Activated naive CD8-positive, alpha-beta T cell treated with anti-CD3 and anti-CD28 coated beads for 36 hours (primary cell): ENCODE measurements at regions not wholly inside any gene's neighbourhood (a gene's known extent, or its start where the extent isn't known, plus 50 kb on each side); places are given as distances from the start of the nearest gene placed in this dataset.

Source experiments
- DNase-seq: peaks from one replicate; pipeline ENCODE4 v3.0.0; 2021
- H3K27ac Mint-ChIP-seq: one replicate; pipeline ENCODE4 v1.8.0; 2022; ENCODE audit warnings: mild to moderate bottlenecking, moderate library complexity, mixed read lengths
- H3K27me3 Mint-ChIP-seq: one replicate; pipeline ENCODE4 v1.8.0; 2022; ENCODE audit warnings: mild to moderate bottlenecking, mixed read lengths
- H3K36me3 Mint-ChIP-seq: one replicate; pipeline ENCODE4 v1.8.0; 2021; ENCODE audit warnings: mild to moderate bottlenecking, mixed read lengths
- H3K4me1 Mint-ChIP-seq: one replicate; pipeline ENCODE4 v1.8.0; 2021; ENCODE audit warnings: mixed read lengths
- H3K4me3 Mint-ChIP-seq: one replicate; pipeline ENCODE4 v1.8.0; 2022; ENCODE audit warnings: mild to moderate bottlenecking, moderate library complexity, mixed read lengths
- H3K9me3 Mint-ChIP-seq: one replicate; pipeline ENCODE4 v1.8.0; 2022; ENCODE audit warnings: mixed read lengths

DNA sequence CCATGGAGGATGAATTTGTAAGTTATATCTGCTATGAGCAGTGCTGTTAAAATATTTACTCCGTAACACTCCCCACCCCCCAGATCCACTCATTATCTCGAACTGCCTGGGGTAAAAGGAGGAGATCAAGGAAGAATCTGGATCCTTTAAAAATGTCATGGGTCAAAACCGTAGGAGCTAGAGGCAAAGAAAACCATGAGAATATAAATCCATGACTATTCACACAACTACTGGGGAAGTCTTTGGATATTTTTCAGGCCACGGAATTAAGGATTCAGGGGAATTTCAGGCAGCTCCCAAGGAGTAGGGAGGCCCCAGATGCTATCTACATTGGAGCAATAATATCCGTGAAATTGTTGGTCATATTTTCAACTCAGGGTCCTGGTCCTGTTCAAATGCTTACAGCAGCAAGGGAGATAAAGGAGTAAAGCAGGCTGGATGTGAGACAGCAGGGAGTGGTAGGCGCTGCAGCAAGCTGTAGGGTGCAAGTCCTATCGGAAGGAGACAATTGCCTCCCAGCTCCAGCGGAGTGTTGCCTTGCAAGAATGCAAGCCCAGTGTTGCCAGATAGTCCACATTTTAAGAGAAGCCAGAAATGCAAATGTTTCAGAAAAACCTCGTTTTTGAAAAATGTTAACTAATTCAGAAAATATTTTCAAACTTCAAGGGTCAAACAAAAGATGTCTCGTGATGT lies 116.2 kb upstream of the KIT start:
- Mint-ChIP-seq H3K27ac (no peak overlapping the region), H3K4me1 (no peaks in the 10 kb centered on the region), H3K27me3 (peaks cover 9% of the 10 kb centered on the region), H3K9me3 (no peaks in the 10 kb centered on the region), H3K36me3 (no peaks in the 10 kb centered on the region), H3K4me3 (no peak overlapping the region)
- DNase-seq = no peak

DNA sequence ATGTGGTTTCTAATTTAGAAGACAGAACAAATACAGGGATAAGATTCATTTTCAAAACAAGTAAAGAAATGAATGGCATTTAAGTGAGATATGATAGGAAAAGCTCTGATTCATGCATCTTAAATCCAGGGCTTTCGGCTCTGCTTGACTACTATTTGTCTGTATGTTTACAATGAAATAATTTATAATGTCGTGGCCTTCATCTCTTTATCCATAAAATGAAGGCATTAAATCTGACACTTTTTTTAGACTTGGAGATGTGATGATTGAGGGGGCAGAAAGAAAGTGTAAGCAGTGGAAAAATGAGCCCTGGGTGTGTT lies 115.7 kb upstream of the KIT start:
- H3K36me3 Mint-ChIP-seq = no peaks in the 10 kb centered on the region
- no peak overlapping the region for H3K27ac Mint-ChIP-seq
- DNase-seq = no peak
- H3K27me3 Mint-ChIP-seq = peaks cover 9% of the 10 kb centered on the region
- H3K4me3 Mint-ChIP-seq = no peak overlapping the region
- H3K9me3 Mint-ChIP-seq = no peaks in the 10 kb centered on the region
- H3K4me1 Mint-ChIP-seq = no peaks in the 10 kb centered on the region

DNA sequence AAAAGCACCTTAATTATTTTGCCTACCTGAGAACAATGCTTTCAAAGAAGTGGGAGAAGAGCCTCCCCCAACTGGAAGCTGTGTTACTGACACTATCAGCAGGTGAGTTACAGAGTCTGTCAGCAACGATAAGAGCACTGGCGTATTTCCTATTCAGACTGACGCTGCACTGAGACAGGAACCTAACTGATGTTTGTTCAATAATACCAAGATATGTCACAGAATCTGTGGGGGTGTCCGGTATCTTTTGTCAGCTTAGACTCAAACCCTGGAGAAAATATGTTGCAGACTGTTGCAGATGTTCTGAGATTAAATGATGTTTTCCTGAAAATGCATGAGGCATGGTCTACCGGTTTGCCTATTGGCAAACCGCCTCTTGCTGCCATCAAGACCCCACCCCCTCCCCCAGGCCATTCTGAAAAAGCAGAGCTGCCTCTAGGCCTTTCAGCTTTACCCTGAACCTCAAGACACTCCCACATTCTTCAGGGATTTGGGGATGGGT lies 115.2 kb upstream of the KIT start:
- no peak for DNase-seq
- H3K36me3 Mint-ChIP-seq = no peaks in the 10 kb centered on the region
- peaks cover 9% of the 10 kb centered on the region for H3K27me3 Mint-ChIP-seq
- no peak overlapping the region for H3K27ac Mint-ChIP-seq
- no peaks in the 10 kb centered on the region for H3K9me3 Mint-ChIP-seq
- no peaks in the 10 kb centered on the region for H3K4me1 Mint-ChIP-seq
- H3K4me3 Mint-ChIP-seq = no peak overlapping the region

DNA sequence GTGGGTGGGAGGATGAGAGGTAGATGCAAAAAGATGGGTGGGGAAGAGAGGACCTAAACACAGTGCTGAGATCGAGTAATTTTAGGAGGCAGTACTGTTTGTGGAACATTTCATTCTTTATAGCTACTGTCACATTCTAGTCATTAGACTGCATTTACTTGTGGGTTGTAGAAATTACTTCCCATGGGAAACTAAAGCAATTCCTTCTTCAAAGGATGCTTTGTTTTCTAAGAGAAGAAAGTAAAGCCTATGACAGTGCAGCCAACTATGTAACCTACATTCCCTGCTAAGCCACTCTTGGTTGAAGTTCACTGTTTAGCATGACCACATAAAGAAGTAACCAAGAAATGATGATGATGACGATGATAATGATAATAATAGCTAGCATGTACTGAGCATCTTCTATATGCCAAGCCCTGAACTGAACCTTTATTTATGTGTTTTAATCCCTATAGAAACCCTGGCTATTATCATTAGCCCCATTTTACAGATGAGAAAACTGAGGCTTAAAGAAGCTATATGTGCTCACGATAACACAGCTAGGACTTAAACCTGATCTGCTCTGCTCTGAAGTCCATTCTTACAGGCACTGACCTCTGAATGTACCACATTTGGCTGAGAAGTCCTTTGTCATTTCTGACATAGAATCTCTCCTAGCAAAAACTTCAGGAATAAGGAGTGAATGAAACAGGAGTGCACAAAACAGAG lies 114.5 kb upstream of the KIT start:
- Mint-ChIP-seq H3K27ac (no peak overlapping the region), H3K4me1 (no peaks in the 10 kb centered on the region), H3K9me3 (no peaks in the 10 kb centered on the region), H3K36me3 (no peaks in the 10 kb centered on the region), H3K27me3 (peaks cover 9% of the 10 kb centered on the region), H3K4me3 (no peak overlapping the region)
- no peak for DNase-seq

DNA sequence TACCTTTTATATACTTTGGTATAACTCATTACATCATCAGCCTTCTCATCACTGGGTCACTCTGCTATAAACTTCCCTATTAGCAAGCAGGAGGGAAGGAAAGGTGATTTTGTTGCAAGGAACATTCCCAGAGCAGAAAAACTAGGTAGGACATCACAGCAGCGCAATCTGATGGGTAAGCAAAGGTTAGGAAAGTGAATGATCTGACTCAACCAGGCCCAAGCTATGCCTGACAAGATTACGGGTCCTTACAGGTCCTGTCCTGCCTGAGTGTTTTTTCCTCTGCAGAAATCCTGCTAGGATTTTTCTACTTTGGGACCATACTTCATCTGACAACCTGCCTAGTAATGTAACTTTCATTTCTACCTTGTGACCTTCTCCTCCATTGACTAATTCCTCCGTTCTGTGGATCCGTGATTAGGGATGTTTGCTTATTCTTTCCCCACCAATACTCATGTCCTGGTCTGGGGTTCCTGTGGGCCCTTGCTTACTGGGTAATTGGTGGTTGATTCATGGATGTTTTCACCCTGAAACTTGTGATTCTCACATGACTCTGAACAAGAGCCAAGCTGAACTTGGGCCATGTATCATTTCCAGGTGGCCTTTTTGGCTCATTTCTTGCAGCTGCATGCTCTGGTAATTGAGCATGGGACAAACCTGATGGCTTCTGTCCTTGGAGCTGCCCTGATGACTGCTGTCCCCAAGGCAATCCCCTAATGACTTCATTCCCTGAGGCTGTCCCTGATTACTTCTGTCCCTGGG lies 111.9 kb upstream of the KIT start:
- Mint-ChIP-seq H3K27ac (no peak overlapping the region), H3K27me3 (peaks cover 4% of the 10 kb centered on the region), H3K4me1 (no peaks in the 10 kb centered on the region), H3K36me3 (no peaks in the 10 kb centered on the region), H3K4me3 (no peak overlapping the region), H3K9me3 (no peaks in the 10 kb centered on the region)
- no peak for DNase-seq

DNA sequence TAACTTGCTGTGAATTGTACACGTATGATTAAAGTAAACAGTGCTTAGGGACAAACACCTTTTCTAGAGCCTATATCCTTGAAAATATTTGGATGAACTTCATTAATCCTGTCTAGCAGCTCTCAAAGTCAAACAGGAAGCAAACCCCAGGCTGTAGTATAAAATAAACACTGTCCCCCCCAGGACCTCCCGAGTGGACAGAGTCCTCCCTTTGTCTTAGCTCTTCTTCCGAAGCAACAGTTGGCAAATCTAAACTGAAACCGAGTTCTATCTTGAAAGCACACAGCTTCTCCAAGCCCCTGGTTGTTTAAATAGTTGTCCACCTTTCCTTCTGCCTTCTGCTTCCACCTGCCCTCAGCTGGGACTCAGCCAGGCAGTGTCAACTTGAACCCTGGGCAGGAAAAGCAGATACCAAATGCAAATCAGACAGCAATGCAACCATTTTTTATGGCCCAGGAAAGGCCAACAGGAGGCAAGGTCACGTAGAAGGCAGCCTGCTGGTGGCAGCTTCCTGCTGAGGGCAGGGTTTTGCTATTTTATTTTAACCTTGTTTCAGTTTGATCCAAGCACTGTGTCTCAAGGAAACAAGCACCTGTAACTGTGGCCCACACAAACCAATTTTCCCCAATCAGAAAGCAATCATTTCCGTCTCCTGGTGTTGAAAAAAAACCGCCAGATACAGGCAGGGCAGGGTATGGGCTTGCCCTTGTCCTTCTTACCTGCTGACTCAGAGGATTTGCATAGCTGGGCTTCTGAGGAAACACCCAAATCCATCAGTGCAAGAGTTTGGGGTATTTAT lies 110.3 kb upstream of the KIT start:
- H3K4me3 Mint-ChIP-seq = no peak overlapping the region
- H3K9me3 Mint-ChIP-seq = no peaks in the 10 kb centered on the region
- peaks cover 3% of the 10 kb centered on the region for H3K27me3 Mint-ChIP-seq
- DNase-seq = no peak
- no peaks in the 10 kb centered on the region for H3K36me3 Mint-ChIP-seq
- peak overlapping the region; percentile 44 for H3K27ac Mint-ChIP-seq
- no peaks in the 10 kb centered on the region for H3K4me1 Mint-ChIP-seq

DNA sequence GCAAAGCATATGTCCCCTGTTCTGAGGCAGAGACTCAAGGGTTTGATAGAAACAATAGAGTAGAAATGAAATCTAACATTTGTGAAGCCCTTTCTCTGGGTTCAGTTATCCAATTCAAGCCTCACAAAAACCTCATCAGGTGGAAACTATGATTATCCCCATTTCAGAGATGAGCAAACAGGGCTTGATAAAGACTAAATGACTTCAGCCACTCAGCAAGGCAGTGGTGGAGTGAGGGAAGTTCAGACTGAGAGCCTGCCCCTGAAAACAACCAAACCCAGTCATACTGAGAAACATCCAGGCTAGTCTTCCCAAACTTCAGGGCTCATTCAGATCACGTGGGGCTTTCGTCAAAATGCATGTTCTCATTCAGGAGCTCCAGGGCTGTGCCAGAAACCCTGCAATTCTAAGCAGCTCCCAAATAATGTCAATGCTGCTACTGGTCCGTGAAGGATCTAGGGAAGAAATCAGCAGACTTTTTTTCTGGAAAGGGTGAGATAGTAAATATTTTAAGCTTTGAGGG lies 109.6 kb upstream of the KIT start:
- no peaks in the 10 kb centered on the region for H3K4me1 Mint-ChIP-seq
- H3K27me3 Mint-ChIP-seq = peaks cover 3% of the 10 kb centered on the region
- H3K9me3 Mint-ChIP-seq = no peaks in the 10 kb centered on the region
- no peak overlapping the region for H3K27ac Mint-ChIP-seq
- no peaks in the 10 kb centered on the region for H3K36me3 Mint-ChIP-seq
- H3K4me3 Mint-ChIP-seq = no peak overlapping the region
- no peak for DNase-seq

DNA sequence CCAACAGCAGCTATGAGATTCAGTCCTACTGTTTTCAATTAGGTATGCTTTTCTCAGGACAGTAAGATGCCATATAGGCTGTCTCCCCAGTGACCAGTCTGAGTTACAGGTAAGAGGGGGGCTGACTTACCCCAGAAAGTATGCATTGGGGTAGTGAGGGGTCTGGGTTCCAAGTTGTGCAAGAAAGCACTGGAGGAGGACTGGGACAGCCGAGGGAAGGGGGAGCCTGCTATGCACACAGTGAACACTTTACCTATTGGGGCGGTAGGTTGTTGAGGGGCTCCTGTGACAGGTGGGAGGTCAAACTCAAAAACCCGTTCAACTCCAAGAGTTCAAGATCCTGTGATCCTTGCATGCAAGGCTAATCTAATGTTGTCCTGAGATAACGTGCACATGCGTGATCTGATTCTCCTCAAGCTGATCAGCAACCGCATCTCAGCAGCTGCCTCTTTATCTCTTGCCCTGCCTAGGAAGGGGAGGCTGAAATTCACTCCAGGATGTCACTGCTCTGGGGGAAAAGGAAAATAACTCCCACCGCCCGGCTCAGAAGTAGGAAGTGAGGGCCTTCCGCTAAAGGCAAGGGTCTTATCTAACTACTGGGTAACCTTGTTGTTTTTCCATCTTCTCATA lies 108.8 kb upstream of the KIT start:
- no peaks in the 10 kb centered on the region for H3K9me3 Mint-ChIP-seq
- DNase-seq = no peak
- peaks cover 3% of the 10 kb centered on the region for H3K27me3 Mint-ChIP-seq
- no peaks in the 10 kb centered on the region for H3K4me1 Mint-ChIP-seq
- no peak overlapping the region for H3K4me3 Mint-ChIP-seq
- no peak overlapping the region for H3K27ac Mint-ChIP-seq
- no peaks in the 10 kb centered on the region for H3K36me3 Mint-ChIP-seq

DNA sequence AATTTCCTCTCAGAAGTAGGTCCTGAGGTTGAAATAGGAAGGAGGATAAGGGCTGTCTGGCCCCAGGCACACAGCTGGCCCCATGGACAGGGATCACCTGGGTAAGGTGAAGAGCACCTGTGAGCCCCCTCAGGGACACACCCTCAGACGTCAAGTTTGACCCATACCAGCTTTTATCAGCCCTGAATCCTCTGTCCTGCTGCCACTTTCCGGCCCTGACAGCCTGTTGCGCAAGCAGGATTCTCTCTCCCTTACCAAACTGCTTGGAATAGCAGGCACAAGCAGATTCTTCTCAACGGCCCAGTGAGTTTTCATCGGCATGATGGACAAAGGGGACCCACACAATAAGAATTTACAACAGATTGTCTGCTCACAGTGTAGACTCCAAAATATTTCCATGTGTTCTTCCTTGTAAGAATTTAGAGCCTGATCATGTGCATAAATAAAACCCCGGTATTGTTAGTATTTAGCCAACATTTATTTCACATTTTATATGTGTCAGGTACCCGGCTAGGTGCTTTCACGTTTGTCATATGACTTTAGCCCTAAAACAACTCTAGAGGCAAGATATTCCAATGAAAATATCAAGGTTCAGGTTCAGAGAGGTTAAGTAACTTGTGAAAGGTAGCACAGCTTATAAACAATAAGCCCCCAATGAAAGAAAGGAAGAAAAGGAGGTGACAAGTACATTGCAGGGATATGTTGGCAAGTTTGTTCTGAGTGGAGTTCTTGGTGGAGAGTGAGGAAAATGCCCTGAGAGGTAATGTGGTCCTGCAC lies 107.2 kb upstream of the KIT start:
- Mint-ChIP-seq H3K27ac (no peak overlapping the region), H3K36me3 (no peaks in the 10 kb centered on the region), H3K27me3 (peaks cover 3% of the 10 kb centered on the region), H3K4me3 (no peak overlapping the region), H3K4me1 (no peaks in the 10 kb centered on the region), H3K9me3 (no peaks in the 10 kb centered on the region)
- no peak for DNase-seq

DNA sequence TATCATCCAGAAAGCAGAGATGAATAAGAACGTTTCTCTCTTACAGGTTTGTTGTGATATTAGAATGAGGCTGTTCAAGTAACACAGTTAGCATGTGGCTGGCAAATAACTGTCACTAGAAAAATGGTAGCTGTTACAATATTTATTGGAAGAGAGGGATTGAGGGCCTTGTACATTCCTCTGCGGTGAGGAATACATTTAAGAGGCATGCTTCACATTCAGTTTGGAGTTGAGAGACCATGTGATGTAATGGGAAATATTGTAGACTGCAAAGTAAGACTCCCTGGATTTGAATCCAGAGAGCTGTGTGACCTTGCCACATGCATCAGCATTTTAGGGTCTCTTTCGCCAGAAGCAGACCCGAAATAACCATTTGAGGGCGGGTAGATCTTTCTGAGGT lies 104.8 kb upstream of the KIT start:
- Mint-ChIP-seq H3K27ac (no peak overlapping the region), H3K4me3 (no peak overlapping the region), H3K27me3 (peaks cover 3% of the 10 kb centered on the region), H3K36me3 (no peaks in the 10 kb centered on the region), H3K4me1 (no peaks in the 10 kb centered on the region), H3K9me3 (no peaks in the 10 kb centered on the region)
- no peak for DNase-seq

DNA sequence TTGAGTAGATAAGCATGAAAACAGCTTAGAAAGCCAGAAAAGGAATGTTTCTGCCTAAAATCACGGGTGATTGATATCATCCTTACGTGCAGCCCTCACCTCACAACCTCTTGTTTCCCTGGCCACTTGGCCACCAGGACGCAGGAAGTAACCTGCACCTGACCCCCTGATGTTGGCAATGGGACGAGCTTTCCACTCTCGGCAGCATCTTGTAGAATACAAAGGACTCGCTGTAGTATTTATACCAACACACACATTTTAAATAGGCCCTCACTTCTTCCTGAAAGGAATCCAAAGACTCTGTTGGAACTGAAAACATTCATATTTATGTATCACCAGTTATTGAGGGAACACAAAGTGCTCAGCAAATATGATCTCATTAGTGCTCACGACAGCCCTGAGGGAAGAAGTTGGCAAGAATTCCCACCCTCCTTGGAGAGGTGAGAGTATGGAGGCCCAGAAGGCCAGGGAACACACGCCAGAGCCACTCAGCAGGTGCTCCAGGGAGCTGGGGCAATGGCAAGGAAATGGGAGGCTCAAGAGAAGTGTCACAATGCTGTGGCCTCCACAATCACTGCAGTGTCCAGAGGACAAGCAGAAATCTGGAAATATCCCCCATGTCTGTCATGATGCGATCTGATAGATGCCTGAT lies 103.3 kb upstream of the KIT start:
- Mint-ChIP-seq H3K27me3 (peaks cover under 1% of the 10 kb centered on the region), H3K9me3 (no peaks in the 10 kb centered on the region), H3K4me1 (no peaks in the 10 kb centered on the region), H3K27ac (no peak overlapping the region), H3K36me3 (no peaks in the 10 kb centered on the region), H3K4me3 (no peak overlapping the region)
- no peak for DNase-seq

DNA sequence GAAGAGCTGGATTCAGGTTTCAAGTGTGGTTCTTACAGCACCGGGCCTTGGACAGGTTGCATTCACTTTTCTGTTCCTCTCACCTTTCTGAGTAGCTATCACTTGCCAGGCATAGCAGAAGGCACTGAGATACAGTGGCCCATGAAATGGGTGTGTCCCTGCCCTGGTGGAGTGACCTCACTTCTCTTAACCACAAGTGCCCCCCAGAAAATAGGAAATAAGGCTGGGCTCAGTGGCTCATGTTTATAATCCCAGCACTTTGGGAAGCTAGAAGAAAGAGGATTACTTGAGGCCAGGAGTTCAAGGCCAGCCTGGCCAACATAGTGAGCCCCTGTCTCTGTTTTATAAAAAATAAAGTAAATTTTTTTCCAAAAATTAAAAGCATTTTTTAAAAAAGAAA lies 101.7 kb upstream of the KIT start:
- no peaks in the 10 kb centered on the region for H3K36me3 Mint-ChIP-seq
- DNase-seq = no peak
- no peak overlapping the region for H3K4me3 Mint-ChIP-seq
- no peak overlapping the region for H3K27ac Mint-ChIP-seq
- H3K9me3 Mint-ChIP-seq = no peaks in the 10 kb centered on the region
- H3K4me1 Mint-ChIP-seq = no peaks in the 10 kb centered on the region
- peaks cover 6% of the 10 kb centered on the region for H3K27me3 Mint-ChIP-seq

DNA sequence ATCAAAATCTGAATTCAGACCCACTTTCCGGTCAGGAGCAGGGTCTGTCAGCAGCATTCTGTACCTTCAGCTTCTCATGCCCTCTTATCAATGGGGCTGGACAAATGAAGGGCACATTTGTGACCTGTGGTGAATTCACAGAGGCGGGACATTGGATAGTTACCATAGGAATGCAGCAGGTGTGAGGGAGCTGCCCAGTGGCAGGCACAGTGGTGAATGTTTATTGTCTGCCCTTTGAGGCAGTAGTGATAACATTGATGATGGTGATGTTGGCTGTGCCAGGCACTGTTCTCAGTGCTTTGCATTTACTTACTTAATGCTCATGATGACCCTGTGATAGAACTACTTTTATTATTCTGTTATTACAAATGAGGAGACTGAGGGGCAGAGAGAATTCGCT lies 101.2 kb upstream of the KIT start:
- Mint-ChIP-seq H3K9me3 (no peaks in the 10 kb centered on the region), H3K27ac (no peak overlapping the region), H3K4me1 (no peaks in the 10 kb centered on the region), H3K4me3 (no peak overlapping the region), H3K36me3 (no peaks in the 10 kb centered on the region), H3K27me3 (peaks cover 6% of the 10 kb centered on the region)
- no peak for DNase-seq
